GM12878 (cell line): ENCODE measurements at regions not wholly inside any gene's neighbourhood (a gene's known extent, or its start where the extent isn't known, plus 50 kb on each side); places are given as distances from the start of the nearest gene placed in this dataset.

Source experiments
- ATAC-seq: fragments of 200-7000 bp; cut with Tn5 transposase; 3 replicates; pipeline ENCODE4 v1.9.1; 2020; ENCODE audit warnings: mild to moderate bottlenecking, moderate library complexity
- BruUV-seq: library from RNA; stranded (reverse); fragments of 400-500 nt; replicated peaks from 2 replicates; lab custom pipeline; 2021; lab: Mats Ljungman, UMichigan
- CTCF ChIA-PET: fragments of 300-600 bp; sonication (Branson Sonifier 250); formaldehyde crosslinking; extraction: SDS; loops from one replicate; lab custom pipeline; 2021; ENCODE audit warnings: inconsistent platforms; lab: Yijun Ruan, JAX
- POLR2A ChIA-PET: fragments of 350-600 bp; formaldehyde crosslinking; extraction: SDS; loops from one replicate; lab custom pipeline; 2021; ENCODE audit warnings: inconsistent platforms; lab: Charles Lee
- RAD21 ChIA-PET: fragments of 300-600 bp; sonication (Branson Sonifier 250); formaldehyde crosslinking; loops from one replicate; lab custom pipeline; 2023; ENCODE audit warnings: antibody characterized with exemption; ENCODE audit not compliant: unreplicated experiment; lab: Charles Lee
- SMC1A ChIA-PET: fragments of 300-600 bp; sonication (Branson Sonifier 250); formaldehyde crosslinking; loops from one replicate; lab custom pipeline; 2023; ENCODE audit not compliant: unreplicated experiment, uncharacterized antibody; lab: Charles Lee
- DNase-seq: peaks from one replicate; pipeline ENCODE4 v3.0.0-alpha.2; 2011; ENCODE audit warnings: low read depth, low spot score
- FAIRE-seq: peaks from 3 replicates; lab custom pipeline; 2011; peaks lifted over from hg19 to GRCh38; lab: Jason Lieb, UNC
- H2AFZ ChIP-seq: 2 replicates; pipeline ENCODE4 v1.6.0; 2011; ENCODE audit warnings: low read depth, low read length, control low read depth; ENCODE audit not compliant: control insufficient read depth
- H3K27ac ChIP-seq: 2 replicates; pipeline ENCODE4 v1.5.1; 2011; ENCODE audit warnings: control low read depth; ENCODE audit not compliant: control insufficient read depth, insufficient read depth
- H3K27me3 ChIP-seq, 2 experiments: replicated peaks in 1 of 2; 2 replicates each; pipeline versions ENCODE4 v1.6.0 to v1.6.1; 2011; ENCODE audit warnings: low read length in 1 of 2; ENCODE audit not compliant: control insufficient read depth in 2 of 2, insufficient read depth in 2 of 2
- H3K36me3 ChIP-seq, 2 experiments: 2 replicates each; pipeline ENCODE4 v1.5.1; 2011; ENCODE audit warnings: low read length in 1 of 2; ENCODE audit not compliant: control insufficient read depth in 2 of 2, insufficient read depth in 2 of 2
- H3K4me1 ChIP-seq: 2 replicates; pipeline ENCODE4 v1.6.1; 2011; ENCODE audit warnings: mild to moderate bottlenecking, low read length, moderate library complexity, mixed read lengths; ENCODE audit not compliant: control insufficient read depth, insufficient read depth
- H3K4me2 ChIP-seq: 2 replicates; pipeline ENCODE4 v1.6.0; 2011; ENCODE audit warnings: control low read depth; ENCODE audit not compliant: control insufficient read depth, insufficient read depth
- H3K4me3 ChIP-seq: fragments of 200-600 bp; sonication (generic); 2 replicates; pipeline ENCODE4 v1.5.1; 2016
- H3K79me2 ChIP-seq: 2 replicates; pipeline ENCODE4 v1.6.0; 2011; ENCODE audit warnings: low read length; ENCODE audit not compliant: control insufficient read depth, insufficient read depth
- H3K9ac ChIP-seq: 2 replicates; pipeline ENCODE4 v1.8.0; 2011; ENCODE audit warnings: low read length, control low read depth, mixed read lengths; ENCODE audit not compliant: control insufficient read depth, insufficient read depth
- H3K9me3 ChIP-seq: replicated peaks from 3 replicates; pipeline ENCODE4 v1.5.1; 2011; ENCODE audit warnings: mild to moderate bottlenecking, low read length; ENCODE audit not compliant: control insufficient read depth, insufficient read depth
- H4K20me1 ChIP-seq: 2 replicates; pipeline ENCODE4 v1.6.0; 2011; ENCODE audit not compliant: control insufficient read depth, insufficient read depth
- SREBF2 ChIP-seq: IDR thresholded peaks from 2 replicates; pipeline ENCODE4 v1.6.1; 2012; ENCODE audit warnings: mild to moderate bottlenecking, low read length
- ZNF592 ChIP-seq: fragments of 450-650 bp; IDR thresholded peaks from 2 replicates; pipeline ENCODE4 v1.6.1; 2017; ENCODE audit warnings: mild to moderate bottlenecking, moderate library complexity
- WGBS: methylation state at CpG from one replicate; pipeline ENCODE4 v1.1.6; 2016; ENCODE audit warnings: low lambda C conversion rate; ENCODE audit not compliant: insufficient replicate concordance, insufficient coverage; ENCODE audit errors: missing lambda C conversion rate; 5-methylcytosine and 5-hydroxymethylcytosine counted together
- in situ Hi-C: fragments of 300-500 bp; cut with MboI; formaldehyde crosslinking; loops from 9 replicates; pipeline ENCODE4 v1.14.3; 2018; ENCODE audit warnings: mixed read lengths
- intact Hi-C: fragments of 100-400 bp; cut with micrococcal nuclease; formaldehyde crosslinking; loops from one replicate; pipeline ENCODE4 v1.14.2; 2022; ENCODE audit not compliant: unreplicated experiment

- Histone ChIP-seq H3K9ac (no peak overlapping the region), H3K27me3 (no peaks in the 10 kb centered on the region), H3K27ac (no peak overlapping the region), H4K20me1 (no peaks in the 10 kb centered on the region), H3K9me3 (no peaks in the 10 kb centered on the region; the same call in 2 of the 3 replicates), H3K4me3 (no peak overlapping the region), H3K36me3 (no peaks in the 10 kb centered on the region), H3K79me2 (no peaks in the 10 kb centered on the region), H3K4me1 (peaks cover 4% of the 10 kb centered on the region; the same call in 1 of the 2 replicates), H3K4me2 (no peak overlapping the region), H2AFZ (no peak overlapping the region)
- BruUV-seq = no TSS peak
- POLR2A ChIA-PET = no interaction called here
- DNase-seq = no peak
- RAD21 ChIA-PET = no interaction called here
- CTCF ChIA-PET = interaction anchor here (4.5 to 4.8 kb wide), 2 partner anchors 12 to 152 kb away, joined by 22 to 24 read pairs; no protein-coding TSS in a partner anchor
- in situ Hi-C loops (no loop called here), intact Hi-C loops (no loop called here)
- WGBS = 69% methylated on average over 2 of the region's 2 CpGs
- no peak for ATAC-seq
- SMC1A ChIA-PET = interaction anchor here (0.8 to 2.9 kb wide), 2 partner anchors 11 to 562 kb away, joined by 4 to 11 read pairs; no protein-coding TSS in a partner anchor
- no peak for TF ChIP-seq SREBF2
- TF ChIP-seq ZNF592 = no peak
- no peak for FAIRE-seq
Observed at GRCh38 chr1:110771245-110772022, 96.7 kb upstream of the KCNA3 start.
